Nephron progenitor cell (in vitro differentiated cells): ENCODE measurements at regions not wholly inside any gene's neighbourhood (a gene's known extent, or its start where the extent isn't known, plus 50 kb on each side); places are given as distances from the start of the nearest gene placed in this dataset.

ENCODE experiments used
- DNase-seq: peaks from one replicate; pipeline ENCODE4 v3.0.0; 2021
- H3K27ac Mint-ChIP-seq: 2 replicates; pipeline ENCODE4 v1.8.0; 2021; ENCODE audit warnings: mild to moderate bottlenecking, moderate library complexity, mixed read lengths
- H3K27me3 Mint-ChIP-seq: 2 replicates; pipeline ENCODE4 v1.8.0; 2021; ENCODE audit warnings: mild to moderate bottlenecking, low read depth, mixed read lengths; ENCODE audit not compliant: poor library complexity
- H3K36me3 Mint-ChIP-seq: 2 replicates; pipeline ENCODE4 v1.8.0; 2021; ENCODE audit warnings: low read depth, mixed read lengths
- H3K4me1 Mint-ChIP-seq: 2 replicates; pipeline ENCODE4 v1.8.0; 2021; ENCODE audit warnings: mixed read lengths
- H3K4me3 Mint-ChIP-seq: 2 replicates; pipeline ENCODE4 v1.8.0; 2021; ENCODE audit warnings: mild to moderate bottlenecking, moderate library complexity, mixed read lengths
- H3K9me3 Mint-ChIP-seq: 2 replicates; pipeline ENCODE4 v1.8.0; 2021; ENCODE audit warnings: mild to moderate bottlenecking, moderate library complexity, mixed read lengths
- TF ChIP-seq, protein P1 (sequence below): fragments of 200-600 bp; sonication (generic); IDR thresholded peaks from 2 replicates; pipeline ENCODE4 v1.5.0; 2021; ENCODE audit warnings: antibody characterized with exemption

GRCh38 chr2:48885841-48886240, 130.3 kb upstream of the LHCGR start:
- TF ChIP-seq, protein P1, sequence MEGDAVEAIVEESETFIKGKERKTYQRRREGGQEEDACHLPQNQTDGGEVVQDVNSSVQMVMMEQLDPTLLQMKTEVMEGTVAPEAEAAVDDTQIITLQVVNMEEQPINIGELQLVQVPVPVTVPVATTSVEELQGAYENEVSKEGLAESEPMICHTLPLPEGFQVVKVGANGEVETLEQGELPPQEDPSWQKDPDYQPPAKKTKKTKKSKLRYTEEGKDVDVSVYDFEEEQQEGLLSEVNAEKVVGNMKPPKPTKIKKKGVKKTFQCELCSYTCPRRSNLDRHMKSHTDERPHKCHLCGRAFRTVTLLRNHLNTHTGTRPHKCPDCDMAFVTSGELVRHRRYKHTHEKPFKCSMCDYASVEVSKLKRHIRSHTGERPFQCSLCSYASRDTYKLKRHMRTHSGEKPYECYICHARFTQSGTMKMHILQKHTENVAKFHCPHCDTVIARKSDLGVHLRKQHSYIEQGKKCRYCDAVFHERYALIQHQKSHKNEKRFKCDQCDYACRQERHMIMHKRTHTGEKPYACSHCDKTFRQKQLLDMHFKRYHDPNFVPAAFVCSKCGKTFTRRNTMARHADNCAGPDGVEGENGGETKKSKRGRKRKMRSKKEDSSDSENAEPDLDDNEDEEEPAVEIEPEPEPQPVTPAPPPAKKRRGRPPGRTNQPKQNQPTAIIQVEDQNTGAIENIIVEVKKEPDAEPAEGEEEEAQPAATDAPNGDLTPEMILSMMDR, result no peak
- no peaks in the 10 kb centered on the region for H3K4me1 Mint-ChIP-seq
- H3K36me3 Mint-ChIP-seq, result no peaks in the 10 kb centered on the region
- no peak for DNase-seq
- no peak overlapping the region for H3K4me3 Mint-ChIP-seq
- peaks cover 3% of the 10 kb centered on the region for H3K9me3 Mint-ChIP-seq
- no peak overlapping the region for H3K27ac Mint-ChIP-seq
- peaks cover 7% of the 10 kb centered on the region for H3K27me3 Mint-ChIP-seq

- no peaks in the 10 kb centered on the region for H3K36me3 Mint-ChIP-seq
These were observed 128.1 kb upstream of the LHCGR start for GRCh38 chr2:48883661-48884060.

GRCh38 chr2:48874282-48874681, 118.8 kb upstream of the LHCGR start:
- no peaks in the 10 kb centered on the region for H3K36me3 Mint-ChIP-seq
- no peak for DNase-seq
- no peaks in the 10 kb centered on the region for H3K9me3 Mint-ChIP-seq

More at GRCh38 chr2:48883661-48884060, 128.1 kb upstream of the LHCGR start:
- peaks cover 8% of the 10 kb centered on the region for H3K27me3 Mint-ChIP-seq
- TF ChIP-seq, protein P1, result no peak
- peaks cover 3% of the 10 kb centered on the region for H3K9me3 Mint-ChIP-seq
- H3K4me1 Mint-ChIP-seq, result no peaks in the 10 kb centered on the region
- DNase-seq, result no peak
- no peak overlapping the region for H3K27ac Mint-ChIP-seq
- H3K4me3 Mint-ChIP-seq, result no peak overlapping the region

GRCh38 chr2:48873666-48874065, 118.1 kb upstream of the LHCGR start:
- no peak overlapping the region for H3K27ac Mint-ChIP-seq
- H3K4me1 Mint-ChIP-seq, result no peaks in the 10 kb centered on the region
- DNase-seq, result no peak

More at GRCh38 chr2:48874282-48874681, 118.8 kb upstream of the LHCGR start:
- Mint-ChIP-seq H3K4me1 (no peaks in the 10 kb centered on the region), H3K4me3 (no peak overlapping the region), H3K27me3 (no peaks in the 10 kb centered on the region), H3K27ac (no peak overlapping the region)
- TF ChIP-seq, protein P1, result no peak

DNA sequence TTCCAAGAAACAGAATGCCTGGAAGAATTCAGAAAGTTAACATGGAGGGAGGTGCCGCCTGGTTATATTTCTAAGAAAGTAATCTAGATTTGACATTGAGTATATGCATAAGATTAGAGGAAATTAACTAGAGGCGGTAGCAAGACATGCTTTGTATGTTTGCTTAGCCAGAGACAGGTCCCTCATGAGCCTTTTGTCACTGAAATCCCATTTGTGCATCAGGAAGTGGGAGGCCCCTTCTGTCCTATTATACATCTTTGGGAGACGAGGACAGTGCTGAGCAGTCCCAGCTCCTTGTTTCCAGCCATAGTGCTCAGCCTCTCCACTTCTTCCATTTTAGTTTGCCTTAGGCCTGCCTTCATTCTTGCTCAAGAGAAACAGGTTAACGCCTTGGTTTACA, 115.4 kb upstream of the LHCGR start:
- H3K27ac Mint-ChIP-seq, result no peak overlapping the region
- TF ChIP-seq, protein P1, result no peak

More at GRCh38 chr2:48873666-48874065, 118.1 kb upstream of the LHCGR start:
- Mint-ChIP-seq H3K27me3 (no peaks in the 10 kb centered on the region), H3K9me3 (no peaks in the 10 kb centered on the region), H3K4me3 (no peak overlapping the region), H3K36me3 (no peaks in the 10 kb centered on the region)
- TF ChIP-seq, protein P1, result no peak

DNA sequence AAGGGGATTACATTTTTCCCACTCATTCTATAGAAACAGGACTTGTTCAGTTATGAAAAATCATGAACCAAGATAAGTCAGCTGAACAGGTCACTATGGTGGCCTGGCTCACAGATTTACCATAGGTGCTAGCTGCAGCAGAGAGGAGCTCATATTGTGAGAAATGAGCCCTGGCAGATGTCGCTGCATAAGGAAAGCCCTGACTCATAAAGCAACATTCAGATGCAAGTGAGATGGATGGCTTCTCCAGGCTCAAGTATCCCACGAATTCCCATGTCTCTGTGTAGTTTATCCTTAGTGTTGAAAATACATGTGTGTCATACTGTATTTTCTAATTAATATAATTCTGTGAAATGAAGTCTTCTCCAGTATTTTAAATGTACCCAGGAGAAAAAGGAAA, 115.0 kb upstream of the LHCGR start:
- Mint-ChIP-seq H3K4me1 (no peaks in the 10 kb centered on the region), H3K4me3 (no peak overlapping the region), H3K36me3 (no peaks in the 10 kb centered on the region), H3K9me3 (no peaks in the 10 kb centered on the region), H3K27ac (no peak overlapping the region), H3K27me3 (no peaks in the 10 kb centered on the region)
- TF ChIP-seq, protein P1, result no peak
- DNase-seq, result no peak

More for the DNA sequence above, 115.4 kb upstream of the LHCGR start:
- H3K4me3 Mint-ChIP-seq, result no peak overlapping the region
- H3K9me3 Mint-ChIP-seq, result no peaks in the 10 kb centered on the region
- DNase-seq, result no peak
- no peaks in the 10 kb centered on the region for H3K4me1 Mint-ChIP-seq
- H3K27me3 Mint-ChIP-seq, result no peaks in the 10 kb centered on the region
- no peaks in the 10 kb centered on the region for H3K36me3 Mint-ChIP-seq
